ENCODE measurements at regions not wholly inside any gene's neighbourhood (a gene's known extent, or its start where the extent isn't known, plus 50 kb on each side); places are given as distances from the start of the nearest gene placed in this dataset.
A peak's percentile ranks its signal among the peaks of the same experiment; 100 is the strongest.

DNA sequence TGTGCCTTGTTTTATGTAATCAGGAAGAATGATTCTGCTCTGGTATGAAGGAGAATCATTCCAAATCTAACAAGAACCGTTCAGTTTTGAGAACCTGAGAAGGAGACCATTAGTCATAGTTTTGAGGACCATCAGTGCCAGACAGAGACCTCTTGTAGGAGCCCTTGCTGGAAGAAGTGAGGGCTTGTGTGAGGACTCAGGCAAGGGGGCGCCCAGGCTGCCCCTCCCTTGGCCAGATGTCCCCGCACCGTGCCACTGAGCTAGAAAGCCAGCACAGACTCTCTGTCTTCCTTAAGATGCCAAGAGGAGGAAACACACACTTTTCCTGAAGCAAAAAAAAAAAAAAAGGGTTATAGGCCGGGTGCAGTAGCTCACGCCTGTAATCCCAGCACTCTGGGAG is 55.7 kb upstream of the SLC39A10 start (continued):
- TF ChIP-seq, protein P1, sequence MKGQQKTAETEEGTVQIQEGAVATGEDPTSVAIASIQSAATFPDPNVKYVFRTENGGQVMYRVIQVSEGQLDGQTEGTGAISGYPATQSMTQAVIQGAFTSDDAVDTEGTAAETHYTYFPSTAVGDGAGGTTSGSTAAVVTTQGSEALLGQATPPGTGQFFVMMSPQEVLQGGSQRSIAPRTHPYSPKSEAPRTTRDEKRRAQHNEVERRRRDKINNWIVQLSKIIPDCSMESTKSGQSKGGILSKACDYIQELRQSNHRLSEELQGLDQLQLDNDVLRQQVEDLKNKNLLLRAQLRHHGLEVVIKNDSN (IDR thresholded peaks at IDR 0.05; ENCODE audit: borderline replicate concordance, low read depth), result no peak
- TF ChIP-seq ELF1 (IDR thresholded peaks at IDR 0.05) (no peak), RAD21 (IDR thresholded peaks at IDR 0.05; ENCODE audit: low read length) (no peak), GABPA (IDR thresholded peaks at IDR 0.05; ENCODE audit: low read depth) (no peak), GATA2 (CRISPR knock-in tag; IDR thresholded peaks at IDR 0.05) (no peak)
- TF ChIP-seq, protein P2, sequence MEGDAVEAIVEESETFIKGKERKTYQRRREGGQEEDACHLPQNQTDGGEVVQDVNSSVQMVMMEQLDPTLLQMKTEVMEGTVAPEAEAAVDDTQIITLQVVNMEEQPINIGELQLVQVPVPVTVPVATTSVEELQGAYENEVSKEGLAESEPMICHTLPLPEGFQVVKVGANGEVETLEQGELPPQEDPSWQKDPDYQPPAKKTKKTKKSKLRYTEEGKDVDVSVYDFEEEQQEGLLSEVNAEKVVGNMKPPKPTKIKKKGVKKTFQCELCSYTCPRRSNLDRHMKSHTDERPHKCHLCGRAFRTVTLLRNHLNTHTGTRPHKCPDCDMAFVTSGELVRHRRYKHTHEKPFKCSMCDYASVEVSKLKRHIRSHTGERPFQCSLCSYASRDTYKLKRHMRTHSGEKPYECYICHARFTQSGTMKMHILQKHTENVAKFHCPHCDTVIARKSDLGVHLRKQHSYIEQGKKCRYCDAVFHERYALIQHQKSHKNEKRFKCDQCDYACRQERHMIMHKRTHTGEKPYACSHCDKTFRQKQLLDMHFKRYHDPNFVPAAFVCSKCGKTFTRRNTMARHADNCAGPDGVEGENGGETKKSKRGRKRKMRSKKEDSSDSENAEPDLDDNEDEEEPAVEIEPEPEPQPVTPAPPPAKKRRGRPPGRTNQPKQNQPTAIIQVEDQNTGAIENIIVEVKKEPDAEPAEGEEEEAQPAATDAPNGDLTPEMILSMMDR (IDR thresholded peaks at IDR 0.05), result no peak
- TF ChIP-seq, protein P3, sequence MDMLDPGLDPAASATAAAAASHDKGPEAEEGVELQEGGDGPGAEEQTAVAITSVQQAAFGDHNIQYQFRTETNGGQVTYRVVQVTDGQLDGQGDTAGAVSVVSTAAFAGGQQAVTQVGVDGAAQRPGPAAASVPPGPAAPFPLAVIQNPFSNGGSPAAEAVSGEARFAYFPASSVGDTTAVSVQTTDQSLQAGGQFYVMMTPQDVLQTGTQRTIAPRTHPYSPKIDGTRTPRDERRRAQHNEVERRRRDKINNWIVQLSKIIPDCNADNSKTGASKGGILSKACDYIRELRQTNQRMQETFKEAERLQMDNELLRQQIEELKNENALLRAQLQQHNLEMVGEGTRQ (IDR thresholded peaks at IDR 0.05; ENCODE audit: borderline replicate concordance, low read depth, low read length), result no peak

DNA sequence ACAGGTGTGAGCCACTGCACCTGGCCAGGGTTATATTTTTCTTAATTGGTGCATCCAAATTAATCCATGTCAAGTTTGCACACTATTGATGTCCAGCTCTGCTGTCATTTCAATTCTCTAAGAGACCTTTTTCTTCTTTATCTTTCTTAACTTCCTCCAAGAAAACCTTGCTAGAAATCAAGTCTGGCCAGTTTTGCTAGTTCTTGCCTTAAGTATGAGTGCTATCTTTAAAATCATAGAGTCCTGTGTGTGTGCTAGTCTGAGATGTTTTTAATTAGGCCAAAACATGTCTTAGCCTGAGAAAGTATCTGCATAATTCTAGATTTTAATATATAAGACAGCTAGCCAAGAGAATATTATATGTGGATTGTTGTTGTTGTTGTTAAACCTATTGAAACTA is 56.2 kb upstream of the SLC39A10 start:
- Histone ChIP-seq H3K4me3 (ENCODE audit: low read depth in 2 of 2, low read length in 1 of 2) (no peak overlapping the region), H3K36me3 (replicated peaks in 1 of 2; ENCODE audit: control insufficient read depth in 1 of 2, insufficient read depth in 2 of 2, low read length in 1 of 2) (no peaks in the 10 kb centered on the region), H3K27me3 (ENCODE audit: insufficient read depth) (no peaks in the 10 kb centered on the region), H3K9ac (no peak overlapping the region), H3K4me2 (no peak overlapping the region), H3K4me1 (ENCODE audit: control insufficient read depth in 1 of 2, insufficient read depth in 2 of 2, low read depth in 1 of 2, low read length in 1 of 2) (peaks cover 0 to 6% of the 10 kb centered on the region in 2 experiments; a peak in 1 of 4 replicates), H3K79me2 (ENCODE audit: insufficient read depth) (no peaks in the 10 kb centered on the region), H2AFZ (ENCODE audit: low read depth) (peak overlapping the region; percentile 73; the same call in 1 of the 2 replicates), H4K20me1 (ENCODE audit: insufficient read depth) (no peaks in the 10 kb centered on the region), H3F3A (replicated peaks; ENCODE audit: insufficient read depth) (no peaks in the 10 kb centered on the region), H3K9me2 (no peaks in the 10 kb centered on the region), H3K9me3 (no peaks in the 10 kb centered on the region), H3K27ac (ENCODE audit: low read depth in 2 of 2, low read length in 1 of 2) (peak overlapping the region in 1 of 2 experiments; percentile 37; a peak in 2 of 4 replicates)
- ChIA-PET CTCF (no interaction called here), POLR2A (interaction anchor here (0.7 kb wide), 1 partner anchor 181 kb away, joined by 3 read pairs; no protein-coding TSS in a partner anchor)
- no peak for TF ChIP-seq EZH2phosphoT487 (IDR thresholded peaks at IDR 0.05; ENCODE audit: borderline replicate concordance, low read depth)
- TF ChIP-seq, protein P2 (IDR thresholded peaks at IDR 0.05), result no peak
- TF ChIP-seq TCF12 (IDR thresholded peaks at IDR 0.05), result no peak
- no peak for TF ChIP-seq FOXJ3 (CRISPR knock-in tag; IDR thresholded peaks at IDR 0.05)
- TF ChIP-seq FOSL2 (IDR thresholded peaks at IDR 0.05; ENCODE audit: borderline replicate concordance, low read depth), result no peak
- no peak for TF ChIP-seq YY1 (IDR thresholded peaks at IDR 0.05; ENCODE audit: low read depth)
- TF ChIP-seq NFIC (IDR thresholded peaks at IDR 0.05; ENCODE audit: borderline replicate concordance), result no peak
- no peak for TF ChIP-seq RXRA (IDR thresholded peaks at IDR 0.05; ENCODE audit: borderline replicate concordance, low read depth)
- TF ChIP-seq EP300 (IDR thresholded peaks at IDR 0.05; ENCODE audit: borderline replicate concordance in 1 of 2, low read depth in 1 of 2, low read length in 1 of 2), result no peak
- no peak for TF ChIP-seq NRF1 (IDR thresholded peaks at IDR 0.05; ENCODE audit: low read depth, low read length)
- TF ChIP-seq GATA2 (CRISPR knock-in tag; IDR thresholded peaks at IDR 0.05), result no peak
- no peak for TF ChIP-seq GABPA (IDR thresholded peaks at IDR 0.05; ENCODE audit: low read depth)
- TF ChIP-seq POLR2AphosphoS5 (IDR thresholded peaks at IDR 0.05; ENCODE audit: low read depth, low read length), result no peak
- no peak for DNase-seq
